Loucy (cell line): ENCODE measurements at regions not wholly inside any gene's neighbourhood (a gene's known extent, or its start where the extent isn't known, plus 50 kb on each side); places are given as distances from the start of the nearest gene placed in this dataset.

ENCODE experiments used
- H2AFZ ChIP-seq: fragments of 200-600 bp; sonication (generic); 2 replicates; pipeline ENCODE4 v1.6.0; 2016; ENCODE audit warnings: antibody characterized with exemption, mild to moderate bottlenecking, low read length, moderate library complexity
- H3F3A ChIP-seq: fragments of 200-600 bp; 2 replicates; pipeline ENCODE4 v1.6.0; 2016; ENCODE audit warnings: antibody characterized with exemption, low read depth, mild to moderate bottlenecking
- H3K27me3 ChIP-seq: fragments of 200-600 bp; sonication (generic); 2 replicates; pipeline ENCODE4 v1.6.1; 2014; ENCODE audit warnings: low read length, mild to moderate bottlenecking; ENCODE audit not compliant: insufficient read depth, poor library complexity, severe bottlenecking
- H3K36me3 ChIP-seq: fragments of 200-600 bp; sonication (generic); 2 replicates; pipeline ENCODE4 v1.6.1; 2016; ENCODE audit warnings: low read length; ENCODE audit not compliant: insufficient read depth
- H3K4me1 ChIP-seq: fragments of 200-600 bp; sonication (generic); 2 replicates; pipeline ENCODE4 v1.5.1; 2014; ENCODE audit warnings: low read length, mild to moderate bottlenecking; ENCODE audit not compliant: insufficient read depth, poor library complexity, severe bottlenecking
- H3K4me2 ChIP-seq: fragments of 200-600 bp; sonication (generic); 2 replicates; pipeline ENCODE4 v1.6.0; 2014; ENCODE audit warnings: antibody characterized with exemption, low read length, low read depth, mild to moderate bottlenecking; ENCODE audit not compliant: poor library complexity, severe bottlenecking
- H3K4me3 ChIP-seq: fragments of 200-600 bp; sonication (generic); 2 replicates; pipeline ENCODE4 v1.5.1; 2014; ENCODE audit warnings: low read length, mild to moderate bottlenecking, mixed read lengths; ENCODE audit not compliant: poor library complexity, severe bottlenecking
- H3K79me2 ChIP-seq: fragments of 200-600 bp; sonication (generic); 2 replicates; pipeline ENCODE4 v1.6.1; 2014; ENCODE audit warnings: low read length; ENCODE audit not compliant: insufficient read depth
- H3K9ac ChIP-seq: fragments of 200-600 bp; sonication (generic); 2 replicates; pipeline ENCODE4 v1.6.0; 2014; ENCODE audit warnings: mild to moderate bottlenecking, low read depth, low read length, moderate library complexity; ENCODE audit not compliant: poor library complexity, severe bottlenecking
- H3K9me2 ChIP-seq: fragments of 200-600 bp; sonication (generic); replicated peaks from 2 replicates; pipeline ENCODE4 v1.6.1; 2016; ENCODE audit warnings: low read depth, low read length, mixed read lengths
- H3K9me3 ChIP-seq: fragments of 200-600 bp; sonication (generic); 2 replicates; pipeline ENCODE4 v1.6.1; 2014; ENCODE audit warnings: mild to moderate bottlenecking, antibody characterized with exemption, low read length, low read depth; ENCODE audit not compliant: insufficient read depth
- H4K20me1 ChIP-seq: fragments of 200-600 bp; sonication (generic); 2 replicates; pipeline ENCODE4 v1.6.0; 2014; ENCODE audit warnings: antibody characterized with exemption, low read length, mild to moderate bottlenecking; ENCODE audit not compliant: insufficient read depth, poor library complexity, severe bottlenecking
- CTCF ChIP-seq: fragments of 200-600 bp; sonication (generic); conservative IDR thresholded peaks from 2 replicates; pipeline ENCODE4 v1.5.1; 2014; ENCODE audit warnings: mild to moderate bottlenecking, antibody characterized with exemption, low read length
- EZH2phosphoT487 ChIP-seq: fragments of 200-600 bp; IDR thresholded peaks from 2 replicates; pipeline ENCODE4 v1.6.1; 2018; ENCODE audit warnings: antibody characterized with exemption, mild to moderate bottlenecking, moderate library complexity, borderline replicate concordance

GRCh38 chr3:26260139-26260538, 362.4 kb upstream of the LRRC3B start:
- no peaks in the 10 kb centered on the region for H3K9me2 ChIP-seq
- no peak for TF ChIP-seq EZH2phosphoT487
- no peak for TF ChIP-seq CTCF

GRCh38 chr3:26264708-26265107, 357.9 kb upstream of the LRRC3B start:
- H3K79me2 ChIP-seq, result no peaks in the 10 kb centered on the region
- H4K20me1 ChIP-seq, result no peaks in the 10 kb centered on the region
- no peak overlapping the region for H2AFZ ChIP-seq
- H3K36me3 ChIP-seq, result no peaks in the 10 kb centered on the region
- no peak overlapping the region for H3K4me3 ChIP-seq
- H3K4me1 ChIP-seq, result no peaks in the 10 kb centered on the region
- no peak overlapping the region for H3K9ac ChIP-seq
- no peaks in the 10 kb centered on the region for H3K27me3 ChIP-seq
- H3K9me2 ChIP-seq, result no peaks in the 10 kb centered on the region
- no peaks in the 10 kb centered on the region for H3F3A ChIP-seq
- H3K9me3 ChIP-seq, result no peaks in the 10 kb centered on the region
- no peak for TF ChIP-seq EZH2phosphoT487
- no peak for TF ChIP-seq CTCF
- H3K4me2 ChIP-seq, result no peak overlapping the region

More at GRCh38 chr3:26260139-26260538, 362.4 kb upstream of the LRRC3B start:
- Histone ChIP-seq H3K4me3 (no peak overlapping the region), H3K27me3 (no peaks in the 10 kb centered on the region), H3K79me2 (no peaks in the 10 kb centered on the region), H3F3A (no peaks in the 10 kb centered on the region), H3K4me2 (no peak overlapping the region), H3K4me1 (no peaks in the 10 kb centered on the region), H4K20me1 (no peaks in the 10 kb centered on the region), H3K36me3 (no peaks in the 10 kb centered on the region), H3K9me3 (no peaks in the 10 kb centered on the region), H3K9ac (no peak overlapping the region), H2AFZ (no peak overlapping the region)

- TF ChIP-seq CTCF, result no peak
- Histone ChIP-seq H3K79me2 (no peaks in the 10 kb centered on the region), H3K9me3 (no peaks in the 10 kb centered on the region), H3K4me3 (no peak overlapping the region), H3K4me1 (no peaks in the 10 kb centered on the region), H3K4me2 (no peak overlapping the region), H4K20me1 (no peaks in the 10 kb centered on the region), H3K9me2 (0 out of 2 replicates have a peak, but pooled peaks cover 5% of the 10 kb centered on the region), H3K9ac (no peak overlapping the region), H3F3A (no peaks in the 10 kb centered on the region), H2AFZ (no peak overlapping the region), H3K27me3 (no peaks in the 10 kb centered on the region), H3K36me3 (no peaks in the 10 kb centered on the region)
Observed at GRCh38 chr3:26271848-26272247, 350.7 kb upstream of the LRRC3B start.
